PFSK-1 (cell line): ENCODE measurements at regions not wholly inside any gene's neighbourhood (a gene's known extent, or its start where the extent isn't known, plus 50 kb on each side); places are given as distances from the start of the nearest gene placed in this dataset.

Experiments used
- POLR2AphosphoS5 ChIP-seq: IDR thresholded peaks from 2 replicates; pipeline ENCODE4 v1.6.1; 2012; ENCODE audit warnings: low read depth, mild to moderate bottlenecking, control low read depth, low read length, moderate library complexity
- REST ChIP-seq, 2 experiments: IDR thresholded peaks; 2 replicates each; pipeline versions ENCODE4 v1.6.1 to v1.8.0; 2011 to 2012; ENCODE audit warnings: low read depth in 2 of 2, low read length in 2 of 2, control low read depth in 1 of 2, inconsistent platforms in 1 of 2, mild to moderate bottlenecking in 1 of 2, moderate library complexity in 1 of 2; ENCODE audit not compliant: insufficient read depth in 1 of 2
- SIN3A ChIP-seq: IDR thresholded peaks from 2 replicates; pipeline ENCODE4 v1.6.1; 2012; ENCODE audit warnings: mild to moderate bottlenecking, low read length, moderate library complexity, borderline replicate concordance; ENCODE audit not compliant: insufficient read depth
- TAF1 ChIP-seq: IDR thresholded peaks from 2 replicates; pipeline ENCODE4 v1.6.1; 2012; ENCODE audit warnings: low read length, control low read depth, borderline replicate concordance; ENCODE audit not compliant: insufficient read depth

- no peak for TF ChIP-seq REST (IDR thresholded peaks at IDR 0.05; ENCODE audit: insufficient read depth in 1 of 2, low read depth in 2 of 2, low read length in 2 of 2)
- no peak for TF ChIP-seq SIN3A
- no peak for TF ChIP-seq TAF1
- TF ChIP-seq POLR2AphosphoS5 = no peak
Observed at GRCh38 chr5:29697278-29697677, 1496.2 kb upstream of the CDH6 start.
